ENCODE measurements at regions not wholly inside any gene's neighbourhood (a gene's known extent, or its start where the extent isn't known, plus 50 kb on each side); places are given as distances from the start of the nearest gene placed in this dataset.

DNA sequence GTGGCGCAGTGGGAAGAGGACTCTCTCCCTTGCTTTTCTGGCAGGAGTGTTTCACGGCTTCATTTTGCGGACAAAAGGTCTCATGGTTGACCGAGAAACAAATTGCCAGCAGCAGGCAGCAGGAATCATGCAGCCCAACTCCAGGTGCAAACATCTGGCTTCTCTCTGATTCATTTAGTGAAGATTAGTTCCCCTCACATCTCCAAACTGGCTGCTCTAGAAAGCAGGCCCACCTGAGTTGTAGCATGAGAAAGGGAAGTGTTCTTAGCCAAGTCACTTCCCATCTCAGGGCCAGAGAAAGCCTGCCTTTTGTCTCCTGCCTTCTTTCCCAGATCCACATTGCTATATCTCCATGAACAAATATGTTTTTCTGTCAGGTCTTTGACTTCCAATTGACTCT lies 120.8 kb upstream of the CCDC196 start:
- Histone ChIP-seq H4K20me1 (ENCODE audit: control insufficient read depth, extremely low read depth, insufficient read depth, low read length) (no peaks in the 10 kb centered on the region), H3K4me3 (replicated peaks in 1 of 4; ENCODE audit: control extremely low read depth in 1 of 4, insufficient read depth in 1 of 4, low read depth in 3 of 4, low read length in 4 of 4) (no peak overlapping the region), H3K27me3 (ENCODE audit: control insufficient read depth, insufficient read depth, low read length) (no peaks in the 10 kb centered on the region), H3K36me3 (ENCODE audit: control insufficient read depth, insufficient read depth, low read length) (no peaks in the 10 kb centered on the region), H3K4me1 (ENCODE audit: control insufficient read depth, extremely low read depth, insufficient read depth, low read length) (no peaks in the 10 kb centered on the region), H3K9me3 (ENCODE audit: control insufficient read depth, insufficient read depth, low read depth, low read length) (no peaks in the 10 kb centered on the region), H3K79me2 (ENCODE audit: control insufficient read depth, insufficient read depth, low read length) (no peaks in the 10 kb centered on the region), H3K9ac (ENCODE audit: insufficient read depth, low read length) (no peak overlapping the region), H2AFZ (ENCODE audit: low read length) (no peak overlapping the region), H3K4me2 (ENCODE audit: extremely low read depth, insufficient read depth, low read length) (no peak overlapping the region), H3K27ac (ENCODE audit: insufficient read depth, low read length) (no peak overlapping the region)
- DNase-seq (ENCODE audit: low read depth in 2 of 2): no peak
- no peak for TF ChIP-seq EZH2 (IDR thresholded peaks at IDR 0.05; ENCODE audit: low read length, missing control alignments)
- TF ChIP-seq, protein P1, sequence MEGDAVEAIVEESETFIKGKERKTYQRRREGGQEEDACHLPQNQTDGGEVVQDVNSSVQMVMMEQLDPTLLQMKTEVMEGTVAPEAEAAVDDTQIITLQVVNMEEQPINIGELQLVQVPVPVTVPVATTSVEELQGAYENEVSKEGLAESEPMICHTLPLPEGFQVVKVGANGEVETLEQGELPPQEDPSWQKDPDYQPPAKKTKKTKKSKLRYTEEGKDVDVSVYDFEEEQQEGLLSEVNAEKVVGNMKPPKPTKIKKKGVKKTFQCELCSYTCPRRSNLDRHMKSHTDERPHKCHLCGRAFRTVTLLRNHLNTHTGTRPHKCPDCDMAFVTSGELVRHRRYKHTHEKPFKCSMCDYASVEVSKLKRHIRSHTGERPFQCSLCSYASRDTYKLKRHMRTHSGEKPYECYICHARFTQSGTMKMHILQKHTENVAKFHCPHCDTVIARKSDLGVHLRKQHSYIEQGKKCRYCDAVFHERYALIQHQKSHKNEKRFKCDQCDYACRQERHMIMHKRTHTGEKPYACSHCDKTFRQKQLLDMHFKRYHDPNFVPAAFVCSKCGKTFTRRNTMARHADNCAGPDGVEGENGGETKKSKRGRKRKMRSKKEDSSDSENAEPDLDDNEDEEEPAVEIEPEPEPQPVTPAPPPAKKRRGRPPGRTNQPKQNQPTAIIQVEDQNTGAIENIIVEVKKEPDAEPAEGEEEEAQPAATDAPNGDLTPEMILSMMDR (conservative IDR thresholded peaks at IDR 0.05 in 1 of 2, IDR thresholded peaks at IDR 0.05 in 1 of 2; ENCODE audit: low read depth in 1 of 2, low read length in 2 of 2): no peak

DNA sequence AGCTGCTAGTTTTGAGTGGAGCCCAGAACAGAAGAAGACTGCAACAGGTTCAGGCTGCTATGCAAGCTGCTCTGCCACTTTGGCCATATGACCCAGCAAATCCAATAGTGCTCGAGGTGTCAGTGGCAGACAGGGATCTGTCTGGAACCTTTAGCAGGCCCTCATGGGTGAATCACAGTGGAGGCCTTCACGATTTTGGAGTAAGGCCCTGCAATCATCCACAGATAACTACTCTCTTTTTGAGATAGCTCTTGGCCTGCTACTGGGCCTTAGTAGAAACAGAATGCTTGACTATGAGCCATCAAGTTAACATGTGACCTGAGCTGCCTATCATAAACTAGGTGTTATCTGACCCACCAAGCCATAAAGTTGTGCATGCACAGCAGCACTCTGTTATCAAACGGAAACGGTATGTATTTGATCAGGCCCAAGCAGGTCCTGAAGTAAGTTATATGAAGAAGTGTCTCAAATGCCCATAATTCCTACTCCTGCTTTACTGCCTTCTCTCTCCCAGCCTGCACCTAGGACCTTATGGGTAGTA lies 116.9 kb upstream of the CCDC196 start:
- no peaks in the 10 kb centered on the region for H3K4me1 ChIP-seq (ENCODE audit: control insufficient read depth, extremely low read depth, insufficient read depth, low read length)
- H3K4me3 ChIP-seq (replicated peaks in 1 of 4; ENCODE audit: control extremely low read depth in 1 of 4, insufficient read depth in 1 of 4, low read depth in 3 of 4, low read length in 4 of 4): no peak overlapping the region
- no peak overlapping the region for H3K27ac ChIP-seq (ENCODE audit: insufficient read depth, low read length)
- H3K36me3 ChIP-seq (ENCODE audit: control insufficient read depth, insufficient read depth, low read length): no peaks in the 10 kb centered on the region
- H3K4me2 ChIP-seq (ENCODE audit: extremely low read depth, insufficient read depth, low read length): no peak overlapping the region
- no peak for TF ChIP-seq EZH2 (IDR thresholded peaks at IDR 0.05; ENCODE audit: low read length, missing control alignments)
- TF ChIP-seq, protein P1 (conservative IDR thresholded peaks at IDR 0.05 in 1 of 2, IDR thresholded peaks at IDR 0.05 in 1 of 2; ENCODE audit: low read depth in 1 of 2, low read length in 2 of 2): no peak
- H2AFZ ChIP-seq (ENCODE audit: low read length): no peak overlapping the region
- no peak overlapping the region for H3K9ac ChIP-seq (ENCODE audit: insufficient read depth, low read length)
- no peaks in the 10 kb centered on the region for H3K79me2 ChIP-seq (ENCODE audit: control insufficient read depth, insufficient read depth, low read length)
- no peaks in the 10 kb centered on the region for H3K27me3 ChIP-seq (ENCODE audit: control insufficient read depth, insufficient read depth, low read length)
- DNase-seq (ENCODE audit: low read depth in 2 of 2): no peak
- no peaks in the 10 kb centered on the region for H3K9me3 ChIP-seq (ENCODE audit: control insufficient read depth, insufficient read depth, low read depth, low read length)
- no peaks in the 10 kb centered on the region for H4K20me1 ChIP-seq (ENCODE audit: control insufficient read depth, extremely low read depth, insufficient read depth, low read length)

DNA sequence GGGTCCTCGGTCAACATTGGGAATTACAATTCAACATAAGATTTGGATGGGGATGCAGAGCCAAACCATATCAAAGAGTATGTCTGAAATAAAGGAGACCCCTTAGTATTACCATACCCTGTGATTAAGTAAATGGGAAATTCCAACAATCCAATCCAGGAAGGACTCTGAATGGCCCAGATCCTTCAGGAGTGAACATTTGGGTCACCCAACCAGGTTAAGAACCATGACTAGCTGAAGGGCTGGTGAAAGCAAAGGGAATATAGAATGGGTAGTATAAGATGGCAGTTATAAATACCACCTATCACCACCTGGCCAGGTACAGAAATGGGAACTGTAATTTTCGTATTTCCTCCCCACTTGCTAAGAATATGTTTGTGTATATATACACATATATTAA lies 114.4 kb upstream of the CCDC196 start:
- TF ChIP-seq EZH2 (IDR thresholded peaks at IDR 0.05; ENCODE audit: low read length, missing control alignments): no peak
- TF ChIP-seq, protein P1 (conservative IDR thresholded peaks at IDR 0.05 in 1 of 2, IDR thresholded peaks at IDR 0.05 in 1 of 2; ENCODE audit: low read depth in 1 of 2, low read length in 2 of 2): no peak
- no peak overlapping the region for H3K4me3 ChIP-seq (replicated peaks in 1 of 4; ENCODE audit: control extremely low read depth in 1 of 4, insufficient read depth in 1 of 4, low read depth in 3 of 4, low read length in 4 of 4)

More for the DNA sequence above, 114.4 kb upstream of the CCDC196 start:
- no peaks in the 10 kb centered on the region for H3K9me3 ChIP-seq (ENCODE audit: control insufficient read depth, insufficient read depth, low read depth, low read length)
- no peak overlapping the region for H2AFZ ChIP-seq (ENCODE audit: low read length)
- no peaks in the 10 kb centered on the region for H3K36me3 ChIP-seq (ENCODE audit: control insufficient read depth, insufficient read depth, low read length)
- H3K27ac ChIP-seq (ENCODE audit: insufficient read depth, low read length): no peak overlapping the region
- no peak overlapping the region for H3K9ac ChIP-seq (ENCODE audit: insufficient read depth, low read length)
- H3K4me2 ChIP-seq (ENCODE audit: extremely low read depth, insufficient read depth, low read length): no peak overlapping the region
- no peak for DNase-seq (ENCODE audit: low read depth in 2 of 2)
- H4K20me1 ChIP-seq (ENCODE audit: control insufficient read depth, extremely low read depth, insufficient read depth, low read length): no peaks in the 10 kb centered on the region
- no peaks in the 10 kb centered on the region for H3K4me1 ChIP-seq (ENCODE audit: control insufficient read depth, extremely low read depth, insufficient read depth, low read length)
- no peaks in the 10 kb centered on the region for H3K27me3 ChIP-seq (ENCODE audit: control insufficient read depth, insufficient read depth, low read length)
- no peaks in the 10 kb centered on the region for H3K79me2 ChIP-seq (ENCODE audit: control insufficient read depth, insufficient read depth, low read length)

Measured in fibroblast of lung (primary cell).